ENCODE measurements at regions not wholly inside any gene's neighbourhood (a gene's known extent, or its start where the extent isn't known, plus 50 kb on each side); places are given as distances from the start of the nearest gene placed in this dataset.
"Not testable (repeated sequence)": the region's sequence is repeated elsewhere in the genome, so short reads cannot be mapped to it uniquely, and the experiment has no call there.

DNA sequence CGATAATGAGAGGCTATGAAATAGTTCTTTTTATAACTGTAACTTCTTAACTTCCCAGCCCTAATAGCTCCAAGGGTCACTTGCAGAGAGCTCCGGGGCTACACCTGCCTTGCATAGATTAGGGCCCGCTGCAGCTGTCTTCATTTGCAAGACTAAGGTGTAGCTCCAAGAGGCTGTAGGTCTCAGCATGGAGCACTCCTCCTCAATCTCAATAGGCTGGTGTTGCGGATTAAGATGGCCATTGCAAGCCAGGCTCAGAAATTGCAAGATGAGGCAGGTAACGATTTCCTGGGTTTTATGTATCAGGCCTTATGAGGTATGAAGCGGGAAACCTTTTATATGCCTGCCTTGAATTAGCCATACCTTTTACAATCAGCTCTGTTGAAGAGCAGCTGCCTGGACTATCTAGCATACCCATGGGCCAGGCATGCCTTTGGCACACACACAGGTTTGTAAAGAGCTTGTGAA, 185.7 kb downstream of the TM9SF2 start:
- H3K36me3 ChIP-seq (ENCODE audit: control insufficient read depth, insufficient read depth, low read length): no peaks in the 10 kb centered on the region
- H3K27me3 ChIP-seq (ENCODE audit: control insufficient read depth, insufficient read depth, low read length): no peaks in the 10 kb centered on the region
- peak overlapping the region; percentile 40 for H3K4me3 ChIP-seq (ENCODE audit: low read depth, low read length)
- H3K4me1 ChIP-seq (ENCODE audit: control insufficient read depth, insufficient read depth, low read length): peaks cover 58% of the 10 kb centered on the region
- H3K9ac ChIP-seq (ENCODE audit: low read depth, low read length): peak overlapping the region; percentile 74
- H3K27ac ChIP-seq (ENCODE audit: low read depth, low read length): peak overlapping the region; percentile 93
- H3K9me3 ChIP-seq (ENCODE audit: control insufficient read depth, insufficient read depth, low read length): no peaks in the 10 kb centered on the region

DNA sequence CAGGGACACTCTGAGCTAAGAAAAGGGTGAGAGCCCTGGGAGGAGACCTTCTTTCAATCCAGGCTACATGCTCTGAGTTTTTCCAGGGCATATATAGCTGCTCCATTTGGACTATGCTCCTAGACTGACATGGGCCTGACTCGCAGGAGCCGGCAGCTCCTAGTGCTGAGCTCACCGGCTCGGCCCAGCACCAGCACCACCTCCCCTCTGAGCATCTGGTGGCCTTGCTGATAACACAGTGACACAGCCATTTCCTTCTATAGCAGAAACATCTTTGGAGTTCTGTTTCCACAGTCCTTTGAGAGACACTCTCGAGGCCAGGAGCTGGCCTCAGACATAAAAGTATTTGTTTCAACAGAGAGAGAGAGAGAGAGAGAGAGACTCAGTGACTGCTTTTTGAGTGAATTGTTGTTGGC, 184.9 kb downstream of the TM9SF2 start:
- Histone ChIP-seq H3K4me1 (ENCODE audit: control insufficient read depth, insufficient read depth, low read length) (peaks cover 54% of the 10 kb centered on the region), H3K4me3 (ENCODE audit: low read depth, low read length) (0 out of 2 replicates have a peak overlapping the region, but pooled peaks have one; percentile 28), H3K9ac (ENCODE audit: low read depth, low read length) (no peak overlapping the region; the same call in 1 of the 2 replicates), H3K36me3 (ENCODE audit: control insufficient read depth, insufficient read depth, low read length) (no peaks in the 10 kb centered on the region), H3K27ac (ENCODE audit: low read depth, low read length) (peak overlapping the region; percentile 93), H3K9me3 (ENCODE audit: control insufficient read depth, insufficient read depth, low read length) (no peaks in the 10 kb centered on the region), H3K27me3 (ENCODE audit: control insufficient read depth, insufficient read depth, low read length) (no peaks in the 10 kb centered on the region)

DNA sequence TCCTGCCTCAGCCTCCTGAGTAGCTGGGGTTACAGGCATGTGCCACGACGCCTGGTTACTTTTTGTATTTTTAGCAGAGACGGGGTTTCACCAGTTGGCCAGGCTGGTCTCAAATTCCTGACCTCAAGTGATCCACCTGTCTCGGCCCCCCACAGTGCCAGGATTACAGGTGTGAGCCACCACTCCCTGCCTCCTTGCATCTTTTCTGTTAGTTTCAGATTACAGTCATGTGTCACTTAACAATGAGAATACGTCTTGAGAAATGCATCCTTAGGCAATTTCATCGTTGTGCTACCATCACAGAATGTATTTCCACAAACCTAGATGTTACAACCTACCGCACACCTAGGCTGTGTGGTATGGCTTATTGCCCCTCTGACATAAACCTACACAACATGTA, 180.4 kb downstream of the TM9SF2 start:
- Histone ChIP-seq H3K27ac (ENCODE audit: low read depth, low read length) (no peak overlapping the region), H3K9me3 (ENCODE audit: control insufficient read depth, insufficient read depth, low read length) (no peaks in the 10 kb centered on the region), H3K27me3 (ENCODE audit: control insufficient read depth, insufficient read depth, low read length) (no peaks in the 10 kb centered on the region), H3K4me1 (ENCODE audit: control insufficient read depth, insufficient read depth, low read length) (peaks cover 39% of the 10 kb centered on the region), H3K9ac (ENCODE audit: low read depth, low read length) (no peak overlapping the region), H3K4me3 (ENCODE audit: low read depth, low read length) (no peak overlapping the region), H3K36me3 (ENCODE audit: control insufficient read depth, insufficient read depth, low read length) (no peaks in the 10 kb centered on the region)

DNA sequence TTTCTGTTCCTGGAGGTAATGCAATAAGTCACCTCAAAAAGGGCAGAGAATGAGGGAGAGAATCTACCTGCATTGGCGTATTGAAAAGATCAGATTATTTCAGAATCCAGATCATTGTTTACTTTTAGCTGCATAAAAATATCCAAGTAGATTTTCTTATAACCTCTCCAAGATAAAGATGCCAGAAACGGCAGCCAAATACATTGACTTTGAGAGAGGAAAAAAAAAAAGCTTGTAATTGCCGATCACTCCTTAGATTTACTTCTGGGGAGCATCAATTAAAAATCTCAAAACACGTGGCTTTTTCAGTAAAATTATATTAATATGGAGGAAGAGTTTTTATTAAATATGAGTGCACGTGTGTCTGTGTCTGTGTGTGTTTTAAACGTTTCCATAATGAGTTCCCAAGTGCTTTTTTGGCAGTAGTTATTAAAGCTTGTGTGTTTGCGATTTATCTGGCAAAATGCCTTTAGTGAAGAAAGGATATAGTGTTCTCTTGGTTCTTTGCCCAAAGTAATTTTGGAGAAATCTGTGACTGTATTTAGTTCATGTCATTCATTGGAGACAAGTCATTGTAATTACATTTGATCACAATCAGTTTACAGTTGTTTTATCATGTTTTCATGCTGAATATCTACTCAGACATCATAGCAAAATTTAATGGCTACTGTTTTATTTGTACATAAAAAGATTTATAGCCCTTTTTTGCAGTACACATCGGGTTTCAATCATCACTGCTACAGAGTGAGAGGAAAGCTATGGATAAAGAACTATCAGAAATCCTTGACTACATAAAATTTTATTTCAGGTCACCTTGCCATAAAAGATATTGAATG, 176.1 kb downstream of the TM9SF2 start:
- H3K27ac ChIP-seq (ENCODE audit: low read depth, low read length): peak overlapping the region; percentile 48

DNA sequence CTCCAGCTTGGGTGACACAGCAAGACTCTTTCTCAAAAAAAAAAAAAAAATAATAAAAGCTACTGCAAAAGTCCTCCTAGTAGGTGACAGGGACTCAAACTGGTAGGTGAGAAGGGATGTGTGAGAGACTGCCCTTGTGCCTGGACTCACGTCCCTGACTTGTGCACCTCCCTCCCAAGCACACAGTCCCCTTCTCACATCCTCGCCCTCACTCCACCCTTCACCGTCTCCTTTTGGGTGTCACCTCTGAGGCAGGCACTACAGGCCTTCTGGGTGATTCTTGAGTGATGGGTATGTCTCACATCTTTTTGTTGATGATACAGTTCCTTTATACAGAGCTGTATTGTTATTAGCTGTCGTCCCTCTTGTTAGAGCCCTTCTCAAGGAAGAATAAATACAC, 170.5 kb downstream of the TM9SF2 start:
- Histone ChIP-seq H3K36me3 (ENCODE audit: control insufficient read depth, insufficient read depth, low read length) (no peaks in the 10 kb centered on the region), H3K27me3 (ENCODE audit: control insufficient read depth, insufficient read depth, low read length) (no peaks in the 10 kb centered on the region), H3K9me3 (ENCODE audit: control insufficient read depth, insufficient read depth, low read length) (no peaks in the 10 kb centered on the region), H3K4me3 (ENCODE audit: low read depth, low read length) (no peak overlapping the region), H3K27ac (ENCODE audit: low read depth, low read length) (no peak overlapping the region), H3K9ac (ENCODE audit: low read depth, low read length) (no peak overlapping the region), H3K4me1 (ENCODE audit: control insufficient read depth, insufficient read depth, low read length) (no peaks in the 10 kb centered on the region)

More for the DNA sequence above, 176.1 kb downstream of the TM9SF2 start:
- no peaks in the 10 kb centered on the region for H3K9me3 ChIP-seq (ENCODE audit: control insufficient read depth, insufficient read depth, low read length)
- H3K27me3 ChIP-seq (ENCODE audit: control insufficient read depth, insufficient read depth, low read length): no peaks in the 10 kb centered on the region
- no peaks in the 10 kb centered on the region for H3K36me3 ChIP-seq (ENCODE audit: control insufficient read depth, insufficient read depth, low read length)
- H3K4me3 ChIP-seq (ENCODE audit: low read depth, low read length): no peak overlapping the region
- no peak overlapping the region for H3K9ac ChIP-seq (ENCODE audit: low read depth, low read length)
- H3K4me1 ChIP-seq (ENCODE audit: control insufficient read depth, insufficient read depth, low read length): peaks cover 29% of the 10 kb centered on the region

DNA sequence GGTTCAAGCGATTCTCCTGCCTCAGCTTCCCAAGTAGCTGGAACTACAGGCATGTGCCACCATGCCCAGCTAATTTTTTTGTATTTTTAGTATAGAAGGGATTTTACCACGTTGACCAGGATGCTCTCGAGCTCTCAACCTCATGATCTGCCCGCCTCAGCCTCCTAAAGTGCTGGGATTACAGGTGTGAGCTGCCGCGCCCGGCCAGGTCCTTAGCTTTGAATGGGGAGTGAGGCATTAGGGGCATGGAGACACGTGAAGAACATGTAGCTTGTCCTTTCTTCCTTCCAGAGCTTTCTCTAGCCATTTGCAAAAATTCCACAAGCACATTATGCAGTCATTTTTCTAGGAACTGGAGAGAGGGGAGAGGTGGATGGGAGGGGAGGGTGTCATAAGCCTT, 167.8 kb downstream of the TM9SF2 start:
- not testable (repeated sequence) for H3K36me3 ChIP-seq (ENCODE audit: control insufficient read depth, insufficient read depth, low read length); H3K27me3 ChIP-seq (ENCODE audit: control insufficient read depth, insufficient read depth, low read length); H3K9ac ChIP-seq (ENCODE audit: low read depth, low read length); H3K27ac ChIP-seq (ENCODE audit: low read depth, low read length); H3K4me1 ChIP-seq (ENCODE audit: control insufficient read depth, insufficient read depth, low read length); H3K9me3 ChIP-seq (ENCODE audit: control insufficient read depth, insufficient read depth, low read length); H3K4me3 ChIP-seq (ENCODE audit: low read depth, low read length)

DNA sequence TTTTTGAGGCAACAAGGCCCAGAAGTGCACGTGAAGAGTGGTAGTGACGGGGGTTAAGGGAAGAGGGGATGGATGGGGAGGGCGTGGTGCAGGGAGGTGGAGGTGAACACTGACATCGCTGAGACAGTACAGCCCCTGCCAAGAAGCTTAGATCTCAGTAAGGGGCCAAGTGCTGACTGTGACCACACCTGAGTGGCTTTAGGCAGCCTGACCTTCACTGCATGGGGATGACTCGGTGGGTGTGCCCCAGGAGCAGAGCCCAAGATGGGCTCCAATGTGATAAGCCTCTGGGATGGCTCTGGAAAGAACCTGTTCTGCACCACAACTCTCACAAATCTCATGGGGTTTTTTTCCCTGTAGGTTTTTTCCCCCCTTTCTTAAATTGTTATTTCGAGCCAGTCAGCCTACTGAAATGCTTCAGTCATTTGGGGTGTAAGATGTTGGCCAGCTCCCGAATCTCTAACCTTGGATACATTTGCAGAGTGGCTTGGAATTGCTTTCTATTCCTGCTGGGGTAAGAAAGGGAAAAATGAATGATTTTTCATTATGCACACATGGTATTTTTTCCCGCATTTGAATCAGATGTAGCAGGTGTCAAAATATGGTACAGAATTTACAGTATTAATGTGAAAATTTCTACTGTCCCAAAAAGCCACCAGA, 165.0 kb downstream of the TM9SF2 start:
- Histone ChIP-seq H3K27me3 (ENCODE audit: control insufficient read depth, insufficient read depth, low read length) (no peaks in the 10 kb centered on the region), H3K9me3 (ENCODE audit: control insufficient read depth, insufficient read depth, low read length) (no peaks in the 10 kb centered on the region), H3K4me1 (ENCODE audit: control insufficient read depth, insufficient read depth, low read length) (peaks cover 33% of the 10 kb centered on the region), H3K36me3 (ENCODE audit: control insufficient read depth, insufficient read depth, low read length) (no peaks in the 10 kb centered on the region), H3K9ac (ENCODE audit: low read depth, low read length) (no peak overlapping the region), H3K4me3 (ENCODE audit: low read depth, low read length) (no peak overlapping the region), H3K27ac (ENCODE audit: low read depth, low read length) (peak overlapping the region; percentile 18)

DNA sequence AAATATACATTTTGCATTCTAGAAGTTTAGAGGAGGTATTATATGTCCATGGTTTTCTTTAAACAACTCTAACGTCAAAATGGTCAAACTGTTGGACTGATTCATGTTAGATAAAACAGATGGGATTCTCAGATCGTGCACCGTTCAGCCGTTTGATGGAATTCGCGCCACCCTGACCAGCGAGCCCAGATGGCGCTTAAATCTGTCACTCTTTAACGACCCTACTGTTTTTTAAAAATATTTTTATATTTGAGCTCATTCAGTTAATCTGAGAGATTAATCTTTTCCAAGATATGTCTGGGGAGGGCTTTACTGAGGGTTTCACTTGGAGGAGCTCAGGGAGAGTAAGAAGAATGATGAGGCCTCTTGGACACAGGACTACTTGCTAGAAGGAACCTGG, 164.4 kb downstream of the TM9SF2 start:
- no peak overlapping the region for H3K4me3 ChIP-seq (ENCODE audit: low read depth, low read length)
- H3K9ac ChIP-seq (ENCODE audit: low read depth, low read length): no peak overlapping the region
- peaks cover 39% of the 10 kb centered on the region for H3K4me1 ChIP-seq (ENCODE audit: control insufficient read depth, insufficient read depth, low read length)
- no peaks in the 10 kb centered on the region for H3K36me3 ChIP-seq (ENCODE audit: control insufficient read depth, insufficient read depth, low read length)
- H3K27ac ChIP-seq (ENCODE audit: low read depth, low read length): peak overlapping the region; percentile 18
- H3K27me3 ChIP-seq (ENCODE audit: control insufficient read depth, insufficient read depth, low read length): no peaks in the 10 kb centered on the region
- no peaks in the 10 kb centered on the region for H3K9me3 ChIP-seq (ENCODE audit: control insufficient read depth, insufficient read depth, low read length)

DNA sequence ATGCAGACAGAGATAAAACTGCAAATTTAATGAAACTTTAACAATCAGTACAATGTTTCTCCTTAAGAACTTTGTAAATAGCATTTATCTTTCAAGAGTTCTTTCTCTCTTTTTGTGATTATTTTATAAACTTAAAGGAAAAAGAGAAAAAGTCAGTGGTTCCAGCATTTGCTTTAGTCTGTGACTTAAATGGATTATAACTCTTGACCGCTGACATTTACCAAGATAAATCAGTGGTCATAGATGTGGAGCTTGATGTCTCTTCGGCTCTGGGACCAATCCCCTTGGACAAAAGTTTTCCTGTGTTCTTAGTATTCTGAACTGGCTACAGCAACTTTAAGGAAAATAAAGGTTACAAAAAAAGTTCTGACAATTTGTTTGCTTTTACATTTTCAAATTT, 162.6 kb downstream of the TM9SF2 start:
- H3K9me3 ChIP-seq (ENCODE audit: control insufficient read depth, insufficient read depth, low read length): no peaks in the 10 kb centered on the region
- H3K9ac ChIP-seq (ENCODE audit: low read depth, low read length): no peak overlapping the region
- no peaks in the 10 kb centered on the region for H3K36me3 ChIP-seq (ENCODE audit: control insufficient read depth, insufficient read depth, low read length)
- peaks cover 57% of the 10 kb centered on the region for H3K4me1 ChIP-seq (ENCODE audit: control insufficient read depth, insufficient read depth, low read length)
- H3K4me3 ChIP-seq (ENCODE audit: low read depth, low read length): no peak overlapping the region
- no peak overlapping the region for H3K27ac ChIP-seq (ENCODE audit: low read depth, low read length)
- H3K27me3 ChIP-seq (ENCODE audit: control insufficient read depth, insufficient read depth, low read length): no peaks in the 10 kb centered on the region

DNA sequence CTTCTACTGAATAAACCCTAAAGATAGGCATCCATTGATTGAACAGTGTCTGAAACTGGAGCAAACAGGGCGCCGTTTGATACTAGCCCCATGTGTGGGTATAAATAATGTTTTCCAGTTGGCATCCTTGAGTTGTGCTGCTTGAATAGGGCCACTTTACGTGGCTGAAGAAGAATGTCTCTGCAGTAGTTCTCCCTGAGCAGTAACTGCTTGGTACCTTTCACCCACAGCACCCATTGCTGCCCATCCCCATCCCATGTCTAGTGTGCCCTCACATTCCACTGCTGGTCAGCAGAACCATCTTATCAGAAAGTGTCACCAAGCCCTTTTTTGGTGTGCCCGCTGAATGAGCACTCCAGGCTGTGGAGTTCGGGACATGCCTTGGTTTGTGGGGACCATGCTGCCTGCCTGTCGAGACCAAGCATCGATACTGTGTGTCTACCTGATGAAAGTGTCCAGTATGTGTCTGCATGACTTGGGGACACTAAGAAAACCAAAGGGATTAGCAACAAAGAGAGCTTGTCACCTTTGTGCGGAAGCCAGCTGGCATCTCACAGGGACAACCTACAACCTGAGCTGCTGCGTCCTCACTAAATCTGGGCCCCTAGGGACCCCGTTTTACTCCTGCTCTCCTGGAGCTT, 162.0 kb downstream of the TM9SF2 start:
- Histone ChIP-seq H3K9ac (ENCODE audit: low read depth, low read length) (no peak overlapping the region), H3K36me3 (ENCODE audit: control insufficient read depth, insufficient read depth, low read length) (no peaks in the 10 kb centered on the region), H3K4me1 (ENCODE audit: control insufficient read depth, insufficient read depth, low read length) (peaks cover 60% of the 10 kb centered on the region), H3K4me3 (ENCODE audit: low read depth, low read length) (no peak overlapping the region; the same call in 1 of the 2 replicates), H3K9me3 (ENCODE audit: control insufficient read depth, insufficient read depth, low read length) (no peaks in the 10 kb centered on the region), H3K27me3 (ENCODE audit: control insufficient read depth, insufficient read depth, low read length) (no peaks in the 10 kb centered on the region), H3K27ac (ENCODE audit: low read depth, low read length) (peak overlapping the region; percentile 60)

DNA sequence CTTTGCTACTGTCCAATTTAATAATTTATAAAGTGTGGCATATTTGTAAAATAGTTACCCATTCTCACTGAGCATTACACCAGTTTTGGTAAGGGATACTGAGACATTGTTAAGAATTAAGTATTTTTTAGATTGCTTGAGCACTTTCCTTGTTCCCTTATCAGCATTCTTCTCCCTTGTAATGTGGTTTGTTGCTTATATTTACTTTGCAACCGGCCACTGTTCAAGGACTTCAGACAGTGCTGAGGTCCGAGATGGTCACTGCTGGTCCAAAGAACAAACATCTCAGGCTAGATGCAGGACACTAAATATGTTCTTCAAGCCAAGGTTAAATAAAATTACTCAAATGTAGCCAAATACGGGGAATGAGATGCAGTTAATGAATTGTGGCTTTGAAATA, 161.4 kb downstream of the TM9SF2 start:
- Histone ChIP-seq H3K27ac (ENCODE audit: low read depth, low read length) (peak overlapping the region; percentile 60), H3K27me3 (ENCODE audit: control insufficient read depth, insufficient read depth, low read length) (no peaks in the 10 kb centered on the region), H3K9me3 (ENCODE audit: control insufficient read depth, insufficient read depth, low read length) (no peaks in the 10 kb centered on the region), H3K9ac (ENCODE audit: low read depth, low read length) (no peak overlapping the region), H3K4me1 (ENCODE audit: control insufficient read depth, insufficient read depth, low read length) (peaks cover 66% of the 10 kb centered on the region), H3K4me3 (ENCODE audit: low read depth, low read length) (no peak overlapping the region; the same call in 1 of the 2 replicates), H3K36me3 (ENCODE audit: control insufficient read depth, insufficient read depth, low read length) (no peaks in the 10 kb centered on the region)
